H9 (cell line): ENCODE measurements at regions not wholly inside any gene's neighbourhood (a gene's known extent, or its start where the extent isn't known, plus 50 kb on each side); places are given as distances from the start of the nearest gene placed in this dataset.
A peak's percentile ranks its signal among the peaks of the same experiment; 100 is the strongest.

Experiments
- DNase-seq: peaks from one replicate; pipeline ENCODE4 v3.0.0-alpha.2; 2017
- H2AFZ ChIP-seq: one replicate; pipeline ENCODE4 v1.6.1; 2013; ENCODE audit warnings: mild to moderate bottlenecking, low read length, control low read depth, moderate library complexity
- H2AK5ac ChIP-seq: 2 replicates; pipeline ENCODE4 v1.6.1; 2013; ENCODE audit warnings: low read length, control low read depth, mixed read lengths; ENCODE audit not compliant: insufficient read length
- H2BK120ac ChIP-seq: one replicate; pipeline ENCODE4 v1.6.1; 2013; ENCODE audit warnings: low read depth, mild to moderate bottlenecking, low read length, control low read depth, inconsistent platforms; ENCODE audit not compliant: poor library complexity, severe bottlenecking
- H2BK12ac ChIP-seq: 2 replicates; pipeline ENCODE4 v1.6.1; 2013; ENCODE audit warnings: low read length, control low read depth, mixed read lengths, low read depth; ENCODE audit not compliant: insufficient read length
- H2BK15ac ChIP-seq: 2 replicates; pipeline ENCODE4 v1.6.1; 2013; ENCODE audit warnings: low read depth, low read length, control low read depth
- H2BK20ac ChIP-seq: one replicate; pipeline ENCODE4 v1.6.1; 2013; ENCODE audit warnings: low read depth, mild to moderate bottlenecking, low read length, control low read depth, inconsistent platforms; ENCODE audit not compliant: poor library complexity, severe bottlenecking
- H2BK5ac ChIP-seq: 2 replicates; pipeline ENCODE4 v1.6.1; 2013; ENCODE audit warnings: low read length, control low read depth, mixed read lengths; ENCODE audit not compliant: insufficient read length
- H3K14ac ChIP-seq: 2 replicates; pipeline ENCODE4 v1.6.1; 2013; ENCODE audit warnings: low read length, control low read depth; ENCODE audit not compliant: insufficient read depth
- H3K18ac ChIP-seq: 2 replicates; pipeline ENCODE4 v1.6.1; 2013; ENCODE audit warnings: low read depth, mild to moderate bottlenecking, mixed read lengths, low read length, control low read depth; ENCODE audit not compliant: insufficient read length
- H3K23ac ChIP-seq: 2 replicates; pipeline ENCODE4 v1.6.1; 2013; ENCODE audit warnings: low read length, control low read depth, mixed read lengths, low read depth; ENCODE audit not compliant: insufficient read length
- H3K23me2 ChIP-seq: 2 replicates; pipeline ENCODE4 v1.6.1; 2013; ENCODE audit warnings: low read depth, mild to moderate bottlenecking, mixed read lengths, low read length, control low read depth; ENCODE audit not compliant: insufficient read length, poor library complexity, severe bottlenecking
- H3K27ac ChIP-seq: 2 replicates; pipeline ENCODE4 v1.5.1; 2013; ENCODE audit warnings: low read length, control low read depth, mixed read lengths, low read depth; ENCODE audit not compliant: insufficient read length
- H3K27me3 ChIP-seq: 2 replicates; pipeline ENCODE4 v1.6.1; 2013; ENCODE audit warnings: low read length, control low read depth, inconsistent platforms; ENCODE audit not compliant: insufficient read depth
- H3K4ac ChIP-seq: 2 replicates; pipeline ENCODE4 v1.6.1; 2013; ENCODE audit warnings: low read depth, mild to moderate bottlenecking, control low read depth, inconsistent platforms, low read length, moderate library complexity
- H3K4me1 ChIP-seq: 2 replicates; pipeline ENCODE4 v1.6.1; 2013; ENCODE audit warnings: low read length, control low read depth, inconsistent platforms; ENCODE audit not compliant: insufficient read depth
- H3K4me2 ChIP-seq: 2 replicates; pipeline ENCODE4 v1.6.1; 2013; ENCODE audit warnings: low read length, control low read depth, mixed read lengths; ENCODE audit not compliant: insufficient read length, insufficient read depth
- H3K56ac ChIP-seq: 2 replicates; pipeline ENCODE4 v1.6.1; 2013; ENCODE audit warnings: low read depth, mild to moderate bottlenecking, mixed read lengths, low read length, control low read depth; ENCODE audit not compliant: insufficient read length
- H3K79me1 ChIP-seq: 2 replicates; pipeline ENCODE4 v1.6.1; 2013; ENCODE audit warnings: low read depth, mild to moderate bottlenecking, moderate library complexity, low read length, control low read depth, inconsistent platforms; ENCODE audit not compliant: insufficient read depth, poor library complexity, severe bottlenecking
- H3K79me2 ChIP-seq: 2 replicates; pipeline ENCODE4 v1.6.1; 2013; ENCODE audit warnings: low read length, control low read depth, inconsistent platforms; ENCODE audit not compliant: insufficient read depth
- H3K9ac ChIP-seq: 2 replicates; pipeline ENCODE4 v1.6.1; 2013; ENCODE audit warnings: low read length, control low read depth, mixed read lengths; ENCODE audit not compliant: insufficient read length; ENCODE audit errors: extremely low read depth
- H3K9me3 ChIP-seq: one replicate; pipeline ENCODE4 v1.6.1; 2013; ENCODE audit warnings: low read depth, low read length, inconsistent platforms; ENCODE audit not compliant: control insufficient read depth
- H3T11ph ChIP-seq: one replicate; pipeline ENCODE4 v1.6.1; 2013; ENCODE audit warnings: mild to moderate bottlenecking, low read length, control low read depth, inconsistent platforms
- H4K20me1 ChIP-seq: one replicate; pipeline ENCODE4 v1.6.1; 2013; ENCODE audit not compliant: control insufficient read depth, insufficient read length, insufficient read depth
- H4K5ac ChIP-seq: 2 replicates; pipeline ENCODE4 v1.6.1; 2013; ENCODE audit warnings: low read depth, mild to moderate bottlenecking, mixed read lengths, low read length, control low read depth; ENCODE audit not compliant: insufficient read length
- H4K8ac ChIP-seq: replicated peaks from 2 replicates; pipeline ENCODE4 v1.6.1; 2013; ENCODE audit warnings: low read length, control low read depth, mixed read lengths, low read depth; ENCODE audit not compliant: insufficient read length
- H4K91ac ChIP-seq: 2 replicates; pipeline ENCODE4 v1.6.1; 2013; ENCODE audit warnings: low read depth, mild to moderate bottlenecking, moderate library complexity, mixed read lengths, low read length, control low read depth; ENCODE audit not compliant: insufficient read length
- H3K27ac Mint-ChIP-seq, 3 experiments: 2 replicates in 2 of 3; 3 replicates in 1 of 3; pipeline ENCODE4 v1.8.0; 2020 to 2021; ENCODE audit warnings: mixed read lengths in 3 of 3, mild to moderate bottlenecking in 1 of 3, moderate library complexity in 1 of 3
- H3K27me3 Mint-ChIP-seq: 2 replicates; pipeline ENCODE4 v1.8.0; 2021; ENCODE audit warnings: low read depth, mild to moderate bottlenecking, moderate library complexity, mixed read lengths
- H3K36me3 Mint-ChIP-seq, 3 experiments: 2 replicates in 2 of 3; 3 replicates in 1 of 3; pipeline ENCODE4 v1.8.0; 2020 to 2021; ENCODE audit warnings: low read depth in 3 of 3, mixed read lengths in 3 of 3; ENCODE audit not compliant: insufficient read depth in 1 of 3
- H3K4me1 Mint-ChIP-seq, 2 experiments: 2 replicates each; pipeline ENCODE4 v1.8.0; 2020; ENCODE audit warnings: mixed read lengths in 2 of 2
- H3K4me3 Mint-ChIP-seq, 2 experiments: 2 replicates in 1 of 2; 3 replicates in 1 of 2; pipeline ENCODE4 v1.8.0; 2020 to 2021; ENCODE audit warnings: mild to moderate bottlenecking in 2 of 2, mixed read lengths in 2 of 2, moderate library complexity in 1 of 2
- H3K9me3 Mint-ChIP-seq, 2 experiments: 2 replicates in 1 of 2; 3 replicates in 1 of 2; pipeline ENCODE4 v1.8.0; 2020; ENCODE audit warnings: mild to moderate bottlenecking in 2 of 2, mixed read lengths in 2 of 2, moderate library complexity in 1 of 2
- CTCF ChIP-seq: fragments of 200-600 bp; sonication (generic); conservative IDR thresholded peaks from 3 replicates; pipeline ENCODE4 v1.8.0; 2021; ENCODE audit warnings: antibody characterized with exemption, mild to moderate bottlenecking
- WGBS: extraction: QIAGEN DNeasy Blood & Tissue Kit; methylation state at CpG from one replicate; pipeline ENCODE4 v1.1.7; 2013; ENCODE audit warnings: missing lambda C conversion rate, low lambda C conversion rate, mixed read lengths; ENCODE audit not compliant: insufficient read length; ENCODE audit errors: extremely low coverage; 5-methylcytosine and 5-hydroxymethylcytosine counted together

- no peaks in the 10 kb centered on the region for H3K23me2 ChIP-seq
- no peaks in the 10 kb centered on the region for H3K79me2 ChIP-seq
- no peak for DNase-seq
- TF ChIP-seq CTCF: no peak
- no peaks in the 10 kb centered on the region for H4K20me1 ChIP-seq
- no peak overlapping the region for H3K4me2 ChIP-seq
- H3K27ac ChIP-seq: no peak overlapping the region
- H3K9me3 Mint-ChIP-seq: no peaks in the 10 kb centered on the region
- no peaks in the 10 kb centered on the region; the same call in 1 of the 2 replicates for H3K27me3 Mint-ChIP-seq
- peak overlapping the region in 1 of 3 experiments; percentile 34; a peak in 2 of 7 replicates for H3K27ac Mint-ChIP-seq
- H3K9ac ChIP-seq: no peak overlapping the region
- no peak overlapping the region for H4K91ac ChIP-seq
- H3K9me3 ChIP-seq: no peaks in the 10 kb centered on the region
- no peak overlapping the region for H3K18ac ChIP-seq
- no CpG with 5 or more reads among the region's 11 CpGs for WGBS
- no peaks in the 10 kb centered on the region for H3K79me1 ChIP-seq
- no peak overlapping the region for H2BK5ac ChIP-seq
- no peak overlapping the region for H3K4ac ChIP-seq
- no peak overlapping the region for H2AFZ ChIP-seq
- no peak overlapping the region for H2BK20ac ChIP-seq
- H2BK12ac ChIP-seq: no peak overlapping the region
- no peak overlapping the region for H2BK15ac ChIP-seq
- no peak overlapping the region for H3K14ac ChIP-seq
- H3T11ph ChIP-seq: no peak overlapping the region
- H2AK5ac ChIP-seq: no peak overlapping the region
- H3K36me3 Mint-ChIP-seq: no peaks in the 10 kb centered on the region
- H3K27me3 ChIP-seq: no peaks in the 10 kb centered on the region; the same call in 1 of the 2 replicates
- H3K56ac ChIP-seq: no peak overlapping the region
- no peak overlapping the region for H2BK120ac ChIP-seq
- no peak overlapping the region for H3K4me3 Mint-ChIP-seq
- 0 out of 4 replicates have a peak, but pooled peaks cover 0 to 5% of the 10 kb centered on the region in 2 experiments for H3K4me1 Mint-ChIP-seq
- H4K8ac ChIP-seq: no peak overlapping the region
- H3K23ac ChIP-seq: no peak overlapping the region
- H4K5ac ChIP-seq: no peak overlapping the region
- no peaks in the 10 kb centered on the region for H3K4me1 ChIP-seq
These were observed 151.9 kb upstream of the MYCN start for GRCh38 chr2:15788455-15788829.
